ENCODE measurements at regions not wholly inside any gene's neighbourhood (a gene's known extent, or its start where the extent isn't known, plus 50 kb on each side); places are given as distances from the start of the nearest gene placed in this dataset.

- no peak for DNase-seq (ENCODE audit: low read depth in 2 of 2)
Measured at GRCh38 chr16:64167936-64168335, 953.9 kb downstream of the CDH11 start.

- DNase-seq (ENCODE audit: low read depth in 2 of 2), result no peak
Measured at GRCh38 chr16:64165368-64165767, 956.5 kb downstream of the CDH11 start.

GRCh38 chr16:64162613-64163375, 959.1 kb downstream of the CDH11 start:
- no peak for DNase-seq (ENCODE audit: low read depth in 2 of 2)

GRCh38 chr16:64159976-64160375, 961.9 kb downstream of the CDH11 start:
- DNase-seq (ENCODE audit: low read depth in 2 of 2), result peak; percentile 26 to 29

GRCh38 chr16:64158941-64159588, 962.8 kb downstream of the CDH11 start:
- DNase-seq (ENCODE audit: low read depth in 2 of 2), result no peak

DNA sequence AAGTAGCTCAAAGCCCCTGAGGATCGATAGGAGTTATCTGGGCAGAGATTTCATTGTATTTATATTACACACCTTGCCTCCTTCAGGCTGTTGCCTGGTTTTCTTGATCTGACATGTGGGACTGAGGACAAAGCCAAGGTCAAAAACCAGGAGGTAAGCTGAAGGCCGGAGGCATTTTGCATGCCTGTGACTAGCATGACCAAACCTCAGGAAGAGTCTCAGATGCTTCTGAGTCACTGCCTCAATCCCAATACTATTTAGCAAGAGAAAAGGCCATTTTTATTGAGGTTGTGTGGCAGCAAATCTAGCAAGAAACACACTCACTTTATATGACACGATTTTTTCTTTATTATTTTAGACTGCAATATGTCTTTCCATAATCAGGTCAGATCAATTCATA, 968.1 kb downstream of the CDH11 start:
- no peak for DNase-seq (ENCODE audit: low read depth in 2 of 2)

- DNase-seq (ENCODE audit: low read depth in 2 of 2), result peak; percentile 16 to 21
Measured at GRCh38 chr16:64151990-64152767, 969.7 kb downstream of the CDH11 start.

- DNase-seq (ENCODE audit: low read depth in 2 of 2), result no peak
Measured at GRCh38 chr16:64150193-64150592, 971.7 kb downstream of the CDH11 start.

GRCh38 chr16:64149756-64150155, 972.1 kb downstream of the CDH11 start:
- DNase-seq (ENCODE audit: low read depth in 2 of 2), result no peak

- no peak for DNase-seq (ENCODE audit: low read depth in 2 of 2)
Measured at GRCh38 chr16:64148356-64148755, 973.5 kb downstream of the CDH11 start.

GRCh38 chr16:64147941-64148340, 973.9 kb downstream of the CDH11 start:
- no peak for DNase-seq (ENCODE audit: low read depth in 2 of 2)

GRCh38 chr16:64144617-64145016, 977.2 kb downstream of the CDH11 start:
- peak in 1 of 2 experiments; percentile 21 for DNase-seq (ENCODE audit: low read depth in 2 of 2)

DNA sequence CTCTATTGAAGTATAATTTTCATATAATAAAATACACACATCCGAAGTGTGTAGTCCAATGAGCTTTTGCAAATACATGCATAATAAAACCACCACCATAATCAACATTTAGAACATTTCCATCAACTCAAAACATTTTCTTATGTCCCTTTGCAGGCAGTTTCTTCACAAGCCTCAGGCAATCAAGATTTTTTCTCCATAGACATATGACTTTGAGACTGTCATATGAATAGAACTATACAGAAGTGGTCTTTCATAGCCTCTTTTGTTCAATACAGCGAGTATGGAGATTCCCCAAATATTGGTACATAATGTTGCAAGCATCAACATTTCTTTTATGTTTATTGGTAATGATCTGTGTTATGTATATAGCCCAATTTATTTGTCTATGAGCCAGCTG, 983.2 kb downstream of the CDH11 start:
- no peak for DNase-seq (ENCODE audit: low read depth in 2 of 2)

DNA sequence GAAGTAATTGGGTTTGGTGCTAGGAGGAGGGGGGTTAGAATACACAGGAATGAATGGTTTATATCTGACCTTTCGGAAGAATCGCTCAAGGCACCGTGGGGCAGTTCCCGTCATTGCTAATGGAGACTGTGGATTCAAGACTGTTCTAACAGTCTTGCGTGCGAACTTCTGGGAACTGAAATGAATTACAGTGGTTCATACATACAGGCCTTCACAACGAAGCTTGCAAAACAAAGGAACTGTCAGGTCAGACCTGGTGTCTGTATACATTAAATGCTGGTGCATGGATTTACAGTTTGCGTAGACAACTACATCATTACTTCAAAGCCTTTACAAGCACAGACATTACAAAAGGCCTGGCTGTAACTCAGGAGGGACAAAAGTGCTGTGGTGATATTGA, 983.9 kb downstream of the CDH11 start:
- DNase-seq (ENCODE audit: low read depth in 2 of 2), result no peak

GRCh38 chr16:64136743-64137142, 985.1 kb downstream of the CDH11 start:
- DNase-seq (ENCODE audit: low read depth in 2 of 2), result no peak

DNA sequence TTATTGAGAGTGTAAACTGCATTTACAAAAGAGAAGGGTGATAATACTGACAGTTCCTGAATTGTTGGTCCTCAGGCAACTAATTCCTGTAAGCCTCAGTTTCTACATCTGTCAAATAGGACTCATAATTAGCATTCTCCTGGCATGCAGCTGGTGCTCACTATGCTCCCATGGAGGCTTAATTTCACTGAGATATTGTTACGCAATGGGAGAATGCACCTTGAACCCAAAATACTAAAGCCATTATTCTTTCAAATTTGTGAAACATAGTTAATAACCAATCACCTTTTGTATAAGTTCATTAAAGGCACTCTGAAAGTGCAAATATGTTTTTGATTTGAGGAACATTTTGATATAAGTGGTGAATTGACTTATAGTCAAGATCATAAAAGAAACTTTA, 985.5 kb downstream of the CDH11 start:
- DNase-seq (ENCODE audit: low read depth in 2 of 2), result no peak

- DNase-seq (ENCODE audit: low read depth in 2 of 2), result no peak
Measured at GRCh38 chr16:64133366-64133765, 988.5 kb downstream of the CDH11 start.

DNA sequence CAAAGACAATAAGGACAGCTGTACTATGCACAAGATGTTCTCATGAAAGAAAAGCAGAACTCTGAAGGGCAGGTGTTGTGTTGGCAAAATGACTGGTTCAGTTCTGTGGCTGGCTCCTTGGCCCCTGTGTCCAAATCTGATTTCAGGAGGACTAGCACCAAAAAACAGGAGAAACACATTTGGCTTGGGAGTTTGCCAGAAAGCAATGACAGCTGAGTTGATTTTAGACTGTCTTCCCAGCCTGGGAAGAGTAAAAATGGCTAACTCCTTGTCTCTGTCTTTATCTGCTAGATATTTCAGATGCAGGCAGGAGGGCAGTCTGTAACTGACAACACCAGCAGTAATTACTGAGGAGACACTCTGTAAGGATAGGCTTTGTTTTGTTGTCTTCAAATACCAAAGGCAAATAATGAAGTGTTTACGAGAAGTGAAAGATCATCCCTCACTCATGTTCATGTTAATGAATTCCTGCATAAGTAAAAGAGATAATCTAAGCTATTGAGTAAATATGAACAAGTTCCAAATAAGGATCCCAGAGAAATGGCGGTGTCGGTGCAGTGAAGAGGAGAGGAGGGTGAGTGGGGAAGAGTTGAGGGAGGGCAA, 989.0 kb downstream of the CDH11 start:
- no peak for DNase-seq (ENCODE audit: low read depth in 2 of 2)

- DNase-seq (ENCODE audit: low read depth in 2 of 2), result no peak
Measured at GRCh38 chr16:64132190-64132589, 989.7 kb downstream of the CDH11 start.

DNA sequence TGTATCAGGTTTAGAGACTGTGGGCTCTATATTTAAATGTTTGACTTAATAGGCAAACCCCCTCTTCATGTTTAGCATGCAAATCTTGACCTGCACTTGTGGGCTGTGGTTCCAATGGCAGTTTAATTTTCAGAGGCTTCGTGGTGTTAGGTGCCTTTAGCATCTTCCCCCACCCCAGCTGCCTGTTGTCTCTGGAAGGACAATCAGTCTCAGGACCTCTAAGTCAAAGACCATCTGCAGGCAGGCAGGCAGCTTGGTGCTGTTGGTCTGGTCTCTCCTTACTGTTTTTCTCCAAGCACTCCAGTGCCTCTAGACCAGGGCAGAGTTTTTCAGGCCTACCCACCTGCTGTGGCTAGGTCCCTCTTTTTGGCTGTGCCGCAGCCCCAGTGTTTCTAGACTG, 990.4 kb downstream of the CDH11 start:
- DNase-seq (ENCODE audit: low read depth in 2 of 2), result no peak

DNA sequence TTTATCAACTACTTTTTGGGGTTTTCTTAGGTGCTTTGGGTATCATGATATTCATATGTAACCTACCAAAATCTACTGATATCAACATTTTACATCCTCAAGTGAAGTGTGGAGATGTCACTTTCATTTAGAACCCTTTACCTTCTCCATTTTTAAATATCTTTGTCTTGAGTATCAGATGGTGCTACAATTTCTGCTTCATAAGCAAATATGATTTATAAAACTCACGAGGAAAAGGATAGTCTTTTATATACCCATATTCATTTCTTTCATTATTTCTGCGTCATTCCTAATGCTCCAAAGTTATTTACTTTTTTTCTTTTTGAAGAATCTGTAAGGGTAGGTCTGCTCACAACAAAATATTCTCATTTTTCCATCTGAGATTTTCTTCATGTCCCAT, 991.7 kb downstream of the CDH11 start:
- DNase-seq (ENCODE audit: low read depth in 2 of 2), result no peak

DNA sequence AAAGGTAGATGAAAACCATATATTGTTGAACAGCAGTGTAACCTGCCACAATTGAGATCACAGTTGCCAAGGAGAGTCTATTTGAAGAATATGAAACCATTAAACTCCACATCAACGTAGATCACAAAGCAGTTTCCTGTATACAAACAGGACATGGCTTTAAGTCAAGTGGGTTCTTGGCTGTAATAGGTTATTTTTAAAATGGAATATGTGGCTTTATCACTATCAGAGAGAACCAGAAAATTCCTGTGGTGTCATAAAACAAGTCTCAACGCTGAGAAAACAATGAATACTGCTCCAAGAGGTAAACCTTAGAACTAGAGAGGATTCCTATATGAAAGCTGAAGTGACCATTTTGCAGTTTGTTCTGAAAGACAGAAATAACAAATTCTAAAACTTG, 999.7 kb downstream of the CDH11 start:
- DNase-seq (ENCODE audit: low read depth in 2 of 2), result no peak

Data from fibroblast of skin of left quadriceps (primary cell).